HepG2 (cell line): ENCODE measurements at regions not wholly inside any gene's neighbourhood (a gene's known extent, or its start where the extent isn't known, plus 50 kb on each side); places are given as distances from the start of the nearest gene placed in this dataset.

Experiments used
- ATAC-seq: fragments of 200-7000 bp; cut with Tn5 transposase; 3 replicates; pipeline ENCODE4 v1.9.1; 2020; ENCODE audit warnings: mild to moderate bottlenecking, moderate library complexity
- BruUV-seq: library from RNA; stranded (reverse); fragments of 400-500 nt; replicated peaks from 2 replicates; lab custom pipeline; 2021; lab: Mats Ljungman, UMichigan
- CTCF ChIA-PET: fragments of 300-600 bp; formaldehyde crosslinking; extraction: SDS; loops from one replicate; lab custom pipeline; 2021; ENCODE audit warnings: low total read pairs, inconsistent platforms, low intra/inter-chr PET ratio; lab: Yijun Ruan, JAX
- POLR2A ChIA-PET: fragments of 350-600 bp; sonication (Branson Sonifier 250); formaldehyde crosslinking; loops from one replicate; lab custom pipeline; 2020; ENCODE audit warnings: antibody characterized with exemption, inconsistent platforms; lab: Yijun Ruan, JAX
- DNase-seq: peaks from one replicate; pipeline ENCODE4 v3.0.0-alpha.2; 2015; ENCODE audit warnings: low spot score
- FAIRE-seq: peaks from 3 replicates; lab custom pipeline; 2011; peaks lifted over from hg19 to GRCh38; lab: Jason Lieb, UNC
- H2AFZ ChIP-seq: one replicate; pipeline ENCODE4 v1.6.1; 2011; ENCODE audit warnings: low read length, inconsistent platforms
- H3K27ac ChIP-seq: fragments of 300-600 bp; 3 replicates; pipeline ENCODE4 v1.8.0; 2011; ENCODE audit warnings: mixed run types, mild to moderate bottlenecking, mixed read lengths, low read length, inconsistent platforms; ENCODE audit not compliant: insufficient read depth; ENCODE audit errors: extremely low read length
- H3K27me3 ChIP-seq, 2 experiments: fragments of 200-600 bp in 1 of 2; 2 replicates in 1 of 2; 3 replicates in 1 of 2; pipeline versions ENCODE4 v1.6.0 to v1.8.0; 2011; ENCODE audit warnings: low read length in 2 of 2, mild to moderate bottlenecking in 2 of 2, moderate library complexity in 2 of 2, inconsistent platforms in 1 of 2; ENCODE audit not compliant: insufficient read depth in 2 of 2, control insufficient read depth in 1 of 2
- H3K36me3 ChIP-seq, 2 experiments: fragments of 200-600 bp in 1 of 2; replicated peaks in 1 of 2; 2 replicates in 1 of 2; 3 replicates in 1 of 2; pipeline versions ENCODE4 v1.5.1 to v1.8.0; 2011; ENCODE audit warnings: low read length in 2 of 2, inconsistent platforms in 1 of 2; ENCODE audit not compliant: insufficient read depth in 2 of 2, control insufficient read depth in 1 of 2
- H3K4me1 ChIP-seq: 2 replicates; pipeline ENCODE4 v1.5.1; 2012; ENCODE audit warnings: low read length, inconsistent platforms; ENCODE audit not compliant: insufficient read depth
- H3K4me2 ChIP-seq: 2 replicates; pipeline ENCODE4 v1.6.0; 2011; ENCODE audit warnings: low read depth, low read length, inconsistent platforms
- H3K4me3 ChIP-seq, 3 experiments: fragments of 200-600 bp in 1 of 3; sonication (generic), shearing (Covaris generic) in 1 of 3; replicated peaks in 1 of 3; 2 replicates each; pipeline ENCODE4 v1.5.1; 2011 to 2016; ENCODE audit warnings: low read length in 3 of 3, inconsistent platforms in 2 of 3, low read depth in 2 of 3, mild to moderate bottlenecking in 2 of 3, control low read depth in 1 of 3, mixed read lengths in 1 of 3; ENCODE audit not compliant: insufficient read depth in 1 of 3
- H3K79me2 ChIP-seq: one replicate; pipeline ENCODE4 v1.6.1; 2011; ENCODE audit warnings: low read length, inconsistent platforms; ENCODE audit not compliant: insufficient read depth
- H3K9ac ChIP-seq: 2 replicates; pipeline ENCODE4 v1.6.0; 2011; ENCODE audit warnings: mild to moderate bottlenecking, low read depth, low read length, inconsistent platforms; ENCODE audit not compliant: insufficient read depth
- H3K9me3 ChIP-seq: 2 replicates; pipeline ENCODE4 v1.5.1; 2012; ENCODE audit warnings: mild to moderate bottlenecking, low read length
- H4K20me1 ChIP-seq: 2 replicates; pipeline ENCODE4 v1.6.0; 2011; ENCODE audit warnings: inconsistent platforms, mild to moderate bottlenecking, low read length, moderate library complexity; ENCODE audit not compliant: insufficient read depth
- ARNT ChIP-seq: fragments of 450-650 bp; IDR thresholded peaks from 2 replicates; pipeline ENCODE4 v1.6.1; 2017
- BORCS8-MEF2B ChIP-seq: sonication (generic); formaldehyde crosslinking; IDR thresholded peaks from 2 replicates; pipeline ENCODE4 v1.8.0; 2022; ENCODE audit warnings: mild to moderate bottlenecking, missing genetic modification reagents
- CREB1 ChIP-seq, 2 experiments: fragments of 450-650 bp in 1 of 2; IDR thresholded peaks; 2 replicates each; pipeline ENCODE4 v1.6.1; 2016 to 2017; ENCODE audit warnings: control low read depth in 1 of 2, mild to moderate bottlenecking in 1 of 2, missing compliant biosample characterization in 1 of 2, missing genetic modification characterization in 1 of 2
- HDAC2 ChIP-seq: sonication (generic); formaldehyde crosslinking; IDR thresholded peaks from 2 replicates; pipeline ENCODE4 v1.4.0; 2020; ENCODE audit warnings: missing genetic modification reagents
- KAT2B ChIP-seq: fragments of 150-350 bp; IDR thresholded peaks from 2 replicates; pipeline ENCODE4 v1.6.1; 2014; ENCODE audit warnings: low read depth, low read length, borderline replicate concordance
- RFX5 ChIP-seq: IDR thresholded peaks from 2 replicates; pipeline ENCODE4 v1.6.1; 2011; ENCODE audit warnings: low read depth, low read length, improper control_type of control experiment
- SUZ12 ChIP-seq: fragments of 150-350 bp; IDR thresholded peaks from 2 replicates; pipeline ENCODE4 v1.6.1; 2014; ENCODE audit warnings: low read depth, low read length
- ZFAT ChIP-seq: sonication (generic); formaldehyde crosslinking; conservative IDR thresholded peaks from 2 replicates; pipeline ENCODE4 v1.8.1; 2023; ENCODE audit warnings: missing genetic modification reagents, inconsistent platforms
- ZNF83 ChIP-seq: sonication (generic); formaldehyde crosslinking; IDR thresholded peaks from 2 replicates; pipeline ENCODE4 v1.4.0; 2020; ENCODE audit warnings: missing genetic modification reagents, mild to moderate bottlenecking, borderline replicate concordance
- WGBS: methylation state at CpG from one replicate; pipeline ENCODE4 v1.1.6; 2017; ENCODE audit warnings: low lambda C conversion rate; 5-methylcytosine and 5-hydroxymethylcytosine counted together
- in situ Hi-C: cut with HindIII; loops from 2 replicates; pipeline ENCODE4 v1.10.0; 2017; ENCODE audit warnings: low pct_unique_long_range_greater_than_20kb; ENCODE audit not compliant: extremely low pct_ligation_motif_present
- intact Hi-C: fragments of 100-400 bp; cut with micrococcal nuclease; formaldehyde crosslinking; loops from one replicate; pipeline ENCODE4 v1.10.0; 2022; ENCODE audit not compliant: unreplicated experiment
- TF ChIP-seq, protein P1 (sequence below): fragments of 450-650 bp; IDR thresholded peaks from 2 replicates; pipeline ENCODE4 v1.6.1; 2017
- TF ChIP-seq, protein P2 (sequence below): sonication (generic); formaldehyde crosslinking; IDR thresholded peaks from 2 replicates; pipeline ENCODE4 v1.5.0; 2020; ENCODE audit warnings: missing genetic modification reagents
- TF ChIP-seq, protein P3 (sequence below): sonication (generic); formaldehyde crosslinking; IDR thresholded peaks from 2 replicates; pipeline ENCODE4 v1.4.0; 2020; ENCODE audit warnings: missing genetic modification reagents, borderline replicate concordance
- TF ChIP-seq, protein P4 (sequence below), 2 experiments: sonication (generic) in 1 of 2; formaldehyde crosslinking in 1 of 2; IDR thresholded peaks; 2 replicates each; pipeline versions ENCODE4 v1.4.0 to v1.6.1; 2016 to 2020; ENCODE audit warnings: borderline replicate concordance in 1 of 2, low read depth in 1 of 2, mild to moderate bottlenecking in 1 of 2, missing genetic modification reagents in 1 of 2

DNA sequence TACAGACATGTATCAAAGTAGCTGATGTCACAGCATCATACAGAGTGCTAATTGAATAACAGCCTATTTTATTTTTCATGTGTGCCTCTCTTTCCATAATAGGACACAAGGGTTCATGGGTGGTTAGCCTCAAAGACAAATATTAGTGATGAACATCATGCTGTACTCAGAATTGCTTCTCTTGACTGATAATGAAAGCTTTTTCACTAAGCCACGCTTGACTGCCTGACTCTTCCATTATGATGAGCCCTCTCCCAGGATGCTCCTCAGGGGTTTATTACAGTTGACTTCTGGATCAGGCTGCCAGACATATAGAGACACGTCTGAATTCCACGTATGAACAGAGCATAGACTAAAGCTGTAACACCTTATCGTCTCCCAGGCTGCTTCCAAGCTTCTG lies 2757.5 kb downstream of the PCDH7 start (continued):
- no peak for TF ChIP-seq HDAC2 (CRISPR knock-in tag)

DNA sequence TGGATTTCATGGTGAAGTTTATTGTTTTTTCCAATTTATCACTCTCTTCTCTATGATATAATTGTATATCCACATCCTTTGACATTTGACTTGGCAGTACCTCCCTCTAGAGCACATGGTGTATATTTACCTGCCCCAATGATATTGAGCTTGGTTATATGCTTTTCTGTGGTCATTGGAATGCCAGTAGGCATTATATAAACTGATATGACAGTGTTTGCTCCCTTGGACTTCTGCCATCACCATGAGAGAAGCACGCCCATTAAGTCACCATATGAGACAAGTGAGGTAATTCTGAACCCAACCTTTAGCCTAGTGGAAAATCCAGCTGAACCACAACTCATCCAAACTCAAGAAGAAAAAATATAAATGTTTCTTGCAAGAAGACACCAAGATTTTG lies 2761.5 kb downstream of the ARAP2 start:
- DNase-seq (no peak), ATAC-seq (no peak), FAIRE-seq (no peak)
- POLR2A ChIA-PET, result no interaction called here
- H3K4me2 ChIP-seq, result no peak overlapping the region
- H3K9ac ChIP-seq, result no peak overlapping the region
- H4K20me1 ChIP-seq, result no peaks in the 10 kb centered on the region
- H3K79me2 ChIP-seq, result no peaks in the 10 kb centered on the region
- 17% methylated on average over 1 of the region's 1 CpG for WGBS
- in situ Hi-C loops, result no loop called here
- no peaks in the 10 kb centered on the region for H3K27me3 ChIP-seq
- TF ChIP-seq, protein P1, sequence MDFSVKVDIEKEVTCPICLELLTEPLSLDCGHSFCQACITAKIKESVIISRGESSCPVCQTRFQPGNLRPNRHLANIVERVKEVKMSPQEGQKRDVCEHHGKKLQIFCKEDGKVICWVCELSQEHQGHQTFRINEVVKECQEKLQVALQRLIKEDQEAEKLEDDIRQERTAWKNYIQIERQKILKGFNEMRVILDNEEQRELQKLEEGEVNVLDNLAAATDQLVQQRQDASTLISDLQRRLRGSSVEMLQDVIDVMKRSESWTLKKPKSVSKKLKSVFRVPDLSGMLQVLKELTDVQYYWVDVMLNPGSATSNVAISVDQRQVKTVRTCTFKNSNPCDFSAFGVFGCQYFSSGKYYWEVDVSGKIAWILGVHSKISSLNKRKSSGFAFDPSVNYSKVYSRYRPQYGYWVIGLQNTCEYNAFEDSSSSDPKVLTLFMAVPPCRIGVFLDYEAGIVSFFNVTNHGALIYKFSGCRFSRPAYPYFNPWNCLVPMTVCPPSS, result no peak
- TF ChIP-seq RFX5 (no peak), SUZ12 (no peak), ZFAT (CRISPR knock-in tag) (no peak), ARNT (no peak), BORCS8-MEF2B (no peak), KAT2B (no peak), ZNF83 (CRISPR knock-in tag) (no peak), CREB1 (IDR thresholded peaks at IDR 0.05) (no peak), CREB1 (CRISPR knock-in tag; IDR thresholded peaks at IDR 0.05) (no peak)
- TF ChIP-seq, protein P2, sequence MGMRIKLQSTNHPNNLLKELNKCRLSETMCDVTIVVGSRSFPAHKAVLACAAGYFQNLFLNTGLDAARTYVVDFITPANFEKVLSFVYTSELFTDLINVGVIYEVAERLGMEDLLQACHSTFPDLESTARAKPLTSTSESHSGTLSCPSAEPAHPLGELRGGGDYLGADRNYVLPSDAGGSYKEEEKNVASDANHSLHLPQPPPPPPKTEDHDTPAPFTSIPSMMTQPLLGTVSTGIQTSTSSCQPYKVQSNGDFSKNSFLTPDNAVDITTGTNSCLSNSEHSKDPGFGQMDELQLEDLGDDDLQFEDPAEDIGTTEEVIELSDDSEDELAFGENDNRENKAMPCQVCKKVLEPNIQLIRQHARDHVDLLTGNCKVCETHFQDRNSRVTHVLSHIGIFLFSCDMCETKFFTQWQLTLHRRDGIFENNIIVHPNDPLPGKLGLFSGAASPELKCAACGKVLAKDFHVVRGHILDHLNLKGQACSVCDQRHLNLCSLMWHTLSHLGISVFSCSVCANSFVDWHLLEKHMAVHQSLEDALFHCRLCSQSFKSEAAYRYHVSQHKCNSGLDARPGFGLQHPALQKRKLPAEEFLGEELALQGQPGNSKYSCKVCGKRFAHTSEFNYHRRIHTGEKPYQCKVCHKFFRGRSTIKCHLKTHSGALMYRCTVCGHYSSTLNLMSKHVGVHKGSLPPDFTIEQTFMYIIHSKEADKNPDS (CRISPR knock-in tag), result no peak
- TF ChIP-seq, protein P3, sequence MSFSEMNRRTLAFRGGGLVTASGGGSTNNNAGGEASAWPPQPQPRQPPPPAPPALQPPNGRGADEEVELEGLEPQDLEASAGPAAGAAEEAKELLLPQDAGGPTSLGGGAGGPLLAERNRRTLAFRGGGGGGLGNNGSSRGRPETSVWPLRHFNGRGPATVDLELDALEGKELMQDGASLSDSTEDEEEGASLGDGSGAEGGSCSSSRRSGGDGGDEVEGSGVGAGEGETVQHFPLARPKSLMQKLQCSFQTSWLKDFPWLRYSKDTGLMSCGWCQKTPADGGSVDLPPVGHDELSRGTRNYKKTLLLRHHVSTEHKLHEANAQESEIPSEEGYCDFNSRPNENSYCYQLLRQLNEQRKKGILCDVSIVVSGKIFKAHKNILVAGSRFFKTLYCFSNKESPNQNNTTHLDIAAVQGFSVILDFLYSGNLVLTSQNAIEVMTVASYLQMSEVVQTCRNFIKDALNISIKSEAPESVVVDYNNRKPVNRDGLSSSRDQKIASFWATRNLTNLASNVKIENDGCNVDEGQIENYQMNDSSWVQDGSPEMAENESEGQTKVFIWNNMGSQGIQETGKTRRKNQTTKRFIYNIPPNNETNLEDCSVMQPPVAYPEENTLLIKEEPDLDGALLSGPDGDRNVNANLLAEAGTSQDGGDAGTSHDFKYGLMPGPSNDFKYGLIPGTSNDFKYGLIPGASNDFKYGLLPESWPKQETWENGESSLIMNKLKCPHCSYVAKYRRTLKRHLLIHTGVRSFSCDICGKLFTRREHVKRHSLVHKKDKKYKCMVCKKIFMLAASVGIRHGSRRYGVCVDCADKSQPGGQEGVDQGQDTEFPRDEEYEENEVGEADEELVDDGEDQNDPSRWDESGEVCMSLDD (CRISPR knock-in tag), result no peak
- TF ChIP-seq, protein P4, sequence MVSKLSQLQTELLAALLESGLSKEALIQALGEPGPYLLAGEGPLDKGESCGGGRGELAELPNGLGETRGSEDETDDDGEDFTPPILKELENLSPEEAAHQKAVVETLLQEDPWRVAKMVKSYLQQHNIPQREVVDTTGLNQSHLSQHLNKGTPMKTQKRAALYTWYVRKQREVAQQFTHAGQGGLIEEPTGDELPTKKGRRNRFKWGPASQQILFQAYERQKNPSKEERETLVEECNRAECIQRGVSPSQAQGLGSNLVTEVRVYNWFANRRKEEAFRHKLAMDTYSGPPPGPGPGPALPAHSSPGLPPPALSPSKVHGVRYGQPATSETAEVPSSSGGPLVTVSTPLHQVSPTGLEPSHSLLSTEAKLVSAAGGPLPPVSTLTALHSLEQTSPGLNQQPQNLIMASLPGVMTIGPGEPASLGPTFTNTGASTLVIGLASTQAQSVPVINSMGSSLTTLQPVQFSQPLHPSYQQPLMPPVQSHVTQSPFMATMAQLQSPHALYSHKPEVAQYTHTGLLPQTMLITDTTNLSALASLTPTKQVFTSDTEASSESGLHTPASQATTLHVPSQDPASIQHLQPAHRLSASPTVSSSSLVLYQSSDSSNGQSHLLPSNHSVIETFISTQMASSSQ (IDR thresholded peaks at IDR 0.05; ENCODE audit: low read depth), result no peak
- TF ChIP-seq, protein P4 (CRISPR knock-in tag; IDR thresholded peaks at IDR 0.05; ENCODE audit: borderline replicate concordance), result no peak
- no TSS peak for BruUV-seq
- H3K4me1 ChIP-seq, result no peaks in the 10 kb centered on the region
- no peak overlapping the region for H3K4me3 ChIP-seq
- CTCF ChIA-PET, result no interaction called here
- intact Hi-C loops, result no loop called here
- no peaks in the 10 kb centered on the region for H3K36me3 ChIP-seq
- peaks cover 63% of the 10 kb centered on the region for H3K9me3 ChIP-seq
- no peak overlapping the region for H3K27ac ChIP-seq
- no peak overlapping the region for H2AFZ ChIP-seq
